TTC549 (cell line): ENCODE measurements at regions not wholly inside any gene's neighbourhood (a gene's known extent, or its start where the extent isn't known, plus 50 kb on each side); places are given as distances from the start of the nearest gene placed in this dataset.
"Not testable (repeated sequence)": the region's sequence is repeated elsewhere in the genome, so short reads cannot be mapped to it uniquely, and the experiment has no call there.

Experiments used
- FAIRE-seq: peaks from 2 replicates; lab custom pipeline; 2012; peaks lifted over from hg19 to GRCh38; lab: Jason Lieb, UNC

GRCh38 chr16:31581065-31581464, 53.4 kb downstream of the AHSP start:
- FAIRE-seq = not testable (repeated sequence)

- FAIRE-seq = not testable (repeated sequence)
Observed at GRCh38 chr16:31601737-31602384, 74.2 kb downstream of the AHSP start.

- no peak for FAIRE-seq
Observed at GRCh38 chr16:31618130-31618529, 90.4 kb downstream of the AHSP start.

- no peak for FAIRE-seq
Observed at GRCh38 chr16:31636433-31636832, 108.7 kb downstream of the AHSP start.

- FAIRE-seq = no peak
Observed at GRCh38 chr16:31641279-31641678, 113.6 kb downstream of the AHSP start.

- FAIRE-seq = not testable (repeated sequence)
Observed at GRCh38 chr16:31655674-31656073, 128.0 kb downstream of the AHSP start.

GRCh38 chr16:31664683-31665482, 137.2 kb downstream of the AHSP start:
- no peak for FAIRE-seq

GRCh38 chr16:31674686-31675085, 147.0 kb downstream of the AHSP start:
- no peak for FAIRE-seq

- no peak for FAIRE-seq
Observed at GRCh38 chr16:31676731-31677130, 149.0 kb downstream of the AHSP start.

- FAIRE-seq = no peak
Observed at GRCh38 chr16:31678649-31679325, 151.1 kb downstream of the AHSP start.

- not testable (repeated sequence) for FAIRE-seq
Observed at GRCh38 chr16:31689331-31689730, 161.6 kb downstream of the AHSP start.

- not testable (repeated sequence) for FAIRE-seq
Observed at GRCh38 chr16:31692338-31692737, 164.6 kb downstream of the AHSP start.

GRCh38 chr16:31693733-31694132, 166.0 kb downstream of the AHSP start:
- FAIRE-seq = no peak

GRCh38 chr16:31694461-31694860, 166.8 kb downstream of the AHSP start:
- no peak for FAIRE-seq

- FAIRE-seq = no peak
Observed at GRCh38 chr16:31695667-31696066, 168.0 kb downstream of the AHSP start.

- peak; percentile 65 for FAIRE-seq
Observed at GRCh38 chr16:31696968-31697743, 169.5 kb downstream of the AHSP start.

- FAIRE-seq = no peak
Observed at GRCh38 chr16:31697744-31698125, 170.0 kb downstream of the AHSP start.

GRCh38 chr16:31698901-31699300, 171.2 kb downstream of the AHSP start:
- no peak for FAIRE-seq

- no peak for FAIRE-seq
Observed at GRCh38 chr16:31699601-31700000, 171.9 kb downstream of the AHSP start.

- FAIRE-seq = no peak
Observed at GRCh38 chr16:31700200-31700529, 172.5 kb downstream of the AHSP start.

GRCh38 chr16:31700530-31701388, 172.8 kb upstream of the ZNF267 start:
- no peak for FAIRE-seq

GRCh38 chr16:31701734-31702133, 171.9 kb upstream of the ZNF267 start:
- no peak for FAIRE-seq
